Activated CD4-positive, alpha-beta T cell treated with anti-CD3 and anti-CD28 coated beads, Interleukin-10, Interleukin-2, amounts not matched to agents 100 ng/mL and 50 ng/mL, durations not matched to agents 16 hours and 8 hours (primary cell): ENCODE measurements at regions not wholly inside any gene's neighbourhood (a gene's known extent, or its start where the extent isn't known, plus 50 kb on each side); places are given as distances from the start of the nearest gene placed in this dataset.
"Not testable (repeated sequence)": the region's sequence is repeated elsewhere in the genome, so short reads cannot be mapped to it uniquely, and the experiment has no call there.

Experiments
- DNase-seq: peaks from one replicate; pipeline ENCODE4 v3.0.0-alpha.2; 2020

GRCh38 chr12:31217356-31218130, 108.4 kb downstream of the SINHCAF start:
- DNase-seq = no peak

- no peak for DNase-seq
These were observed 107.5 kb downstream of the SINHCAF start for GRCh38 chr12:31218203-31219025.

GRCh38 chr12:31219521-31219920, 106.4 kb downstream of the SINHCAF start:
- no peak for DNase-seq

- DNase-seq = no peak
These were observed 105.9 kb downstream of the SINHCAF start for GRCh38 chr12:31220061-31220460.

GRCh38 chr12:31220633-31221550, 105.1 kb downstream of the SINHCAF start:
- no peak for DNase-seq

GRCh38 chr12:31221551-31221945, 104.4 kb downstream of the SINHCAF start:
- DNase-seq = no peak

GRCh38 chr12:31222620-31223222, 103.2 kb downstream of the SINHCAF start:
- no peak for DNase-seq

- DNase-seq = not testable (repeated sequence)
These were observed 102.3 kb downstream of the SINHCAF start for GRCh38 chr12:31223640-31224039.

- no peak for DNase-seq
These were observed 101.0 kb downstream of the SINHCAF start for GRCh38 chr12:31224768-31225448.

GRCh38 chr12:31225656-31226535, 100.1 kb downstream of the SINHCAF start:
- no peak for DNase-seq

GRCh38 chr12:31226639-31227038, 99.3 kb downstream of the SINHCAF start:
- DNase-seq = no peak

- no peak for DNase-seq
These were observed 98.5 kb downstream of the SINHCAF start for GRCh38 chr12:31227401-31227981.

- no peak for DNase-seq
These were observed 96.8 kb downstream of the SINHCAF start for GRCh38 chr12:31228811-31229792.

- DNase-seq = no peak
These were observed 95.9 kb downstream of the SINHCAF start for GRCh38 chr12:31230004-31230403.
